ENCODE measurements at regions not wholly inside any gene's neighbourhood (a gene's known extent, or its start where the extent isn't known, plus 50 kb on each side); places are given as distances from the start of the nearest gene placed in this dataset.

- no peak overlapping the region for H3K4me3 ChIP-seq (replicated peaks; ENCODE audit: low read depth, low read length)
- TF ChIP-seq CTCF (IDR thresholded peaks at IDR 0.05; ENCODE audit: low read depth, low read length, missing control alignments), result no peak
- no peak for DNase-seq (ENCODE audit: extremely low read depth, low read depth)
These were observed 66.4 kb upstream of the JAZF1 start for GRCh38 chr7:28246921-28247461.

- no peak overlapping the region for H3K4me3 ChIP-seq (replicated peaks; ENCODE audit: low read depth, low read length)
- DNase-seq (ENCODE audit: extremely low read depth, low read depth), result no peak
- TF ChIP-seq CTCF (IDR thresholded peaks at IDR 0.05; ENCODE audit: low read depth, low read length, missing control alignments), result no peak
These were observed 77.6 kb upstream of the JAZF1 start for GRCh38 chr7:28258240-28258639.

GRCh38 chr7:28260969-28261368, 80.4 kb upstream of the JAZF1 start:
- DNase-seq (ENCODE audit: extremely low read depth, low read depth), result no peak
- H3K4me3 ChIP-seq (replicated peaks; ENCODE audit: low read depth, low read length), result no peak overlapping the region
- TF ChIP-seq CTCF (IDR thresholded peaks at IDR 0.05; ENCODE audit: low read depth, low read length, missing control alignments), result no peak

GRCh38 chr7:28263622-28264271, 83.2 kb upstream of the JAZF1 start:
- no peak for TF ChIP-seq CTCF (IDR thresholded peaks at IDR 0.05; ENCODE audit: low read depth, low read length, missing control alignments)
- H3K4me3 ChIP-seq (replicated peaks; ENCODE audit: low read depth, low read length), result no peak overlapping the region
- DNase-seq (ENCODE audit: extremely low read depth, low read depth), result no peak

GRCh38 chr7:28266402-28266801, 85.8 kb upstream of the JAZF1 start:
- no peak for TF ChIP-seq CTCF (IDR thresholded peaks at IDR 0.05; ENCODE audit: low read depth, low read length, missing control alignments)
- H3K4me3 ChIP-seq (replicated peaks; ENCODE audit: low read depth, low read length), result no peak overlapping the region
- no peak for DNase-seq (ENCODE audit: extremely low read depth, low read depth)

GRCh38 chr7:28267012-28267411, 86.4 kb upstream of the JAZF1 start:
- no peak for TF ChIP-seq CTCF (IDR thresholded peaks at IDR 0.05; ENCODE audit: low read depth, low read length, missing control alignments)
- no peak overlapping the region for H3K4me3 ChIP-seq (replicated peaks; ENCODE audit: low read depth, low read length)
- DNase-seq (ENCODE audit: extremely low read depth, low read depth), result no peak

All from HFF-Myc (cell line).